ENCODE measurements at regions not wholly inside any gene's neighbourhood (a gene's known extent, or its start where the extent isn't known, plus 50 kb on each side); places are given as distances from the start of the nearest gene placed in this dataset.

DNA sequence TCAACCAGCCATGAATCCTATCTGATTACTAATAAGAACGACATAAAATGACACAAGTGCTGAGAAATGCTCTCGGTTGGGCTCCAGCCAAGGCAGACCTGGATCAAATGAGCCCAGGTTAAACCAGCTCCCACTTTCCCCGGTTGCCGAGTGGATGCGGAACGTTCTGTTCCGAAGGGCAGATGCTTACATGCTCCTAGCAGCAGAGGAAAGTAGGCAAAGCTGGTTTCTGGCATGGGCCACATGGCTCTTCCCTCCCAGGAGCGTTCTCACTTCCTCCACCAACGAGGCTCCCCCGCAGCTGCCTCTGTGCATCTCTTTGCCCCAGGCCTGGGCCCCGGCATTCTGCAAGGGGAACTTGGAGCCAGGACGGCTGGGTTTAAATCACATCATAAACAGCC is 61.8 kb upstream of the SDK1 start:
- Mint-ChIP-seq H3K9me3 (ENCODE audit: unreplicated experiment) (peaks cover 9% of the 10 kb centered on the region), H3K36me3 (ENCODE audit: unreplicated experiment) (peaks cover 28% of the 10 kb centered on the region)

DNA sequence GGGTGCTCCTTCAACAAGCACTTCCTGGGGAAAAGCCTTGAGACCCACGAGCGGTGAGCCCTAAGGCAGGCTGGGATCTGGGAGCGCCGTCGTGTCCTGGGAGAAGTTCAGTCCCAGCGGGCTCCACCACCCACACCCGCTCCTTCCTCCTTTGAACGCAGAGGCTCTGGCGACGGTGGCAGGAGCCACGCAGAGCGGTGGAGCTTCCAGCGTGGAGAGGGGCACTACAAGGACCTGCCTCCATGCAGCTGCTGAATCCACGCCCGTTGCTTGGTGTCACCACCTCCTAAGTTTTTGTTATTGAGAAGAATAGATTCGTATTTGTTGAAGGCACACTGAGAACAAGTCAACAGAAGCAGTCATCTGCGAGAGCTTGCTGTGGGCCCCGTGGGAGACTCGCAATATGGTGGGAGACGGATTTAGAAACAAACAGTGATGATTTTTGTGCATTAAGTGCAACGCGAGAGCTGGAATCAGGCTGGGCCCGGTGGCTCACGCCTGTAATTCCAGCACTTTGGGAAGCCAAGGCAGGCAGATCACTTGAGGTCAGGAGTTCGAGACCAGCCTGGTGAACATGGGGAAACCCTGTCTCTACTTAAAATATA is 60.1 kb upstream of the SDK1 start:
- H3K9me3 Mint-ChIP-seq (ENCODE audit: unreplicated experiment), result peaks cover 9% of the 10 kb centered on the region
- peak; percentile 35 for DNase-seq
- TF ChIP-seq, protein P1, sequence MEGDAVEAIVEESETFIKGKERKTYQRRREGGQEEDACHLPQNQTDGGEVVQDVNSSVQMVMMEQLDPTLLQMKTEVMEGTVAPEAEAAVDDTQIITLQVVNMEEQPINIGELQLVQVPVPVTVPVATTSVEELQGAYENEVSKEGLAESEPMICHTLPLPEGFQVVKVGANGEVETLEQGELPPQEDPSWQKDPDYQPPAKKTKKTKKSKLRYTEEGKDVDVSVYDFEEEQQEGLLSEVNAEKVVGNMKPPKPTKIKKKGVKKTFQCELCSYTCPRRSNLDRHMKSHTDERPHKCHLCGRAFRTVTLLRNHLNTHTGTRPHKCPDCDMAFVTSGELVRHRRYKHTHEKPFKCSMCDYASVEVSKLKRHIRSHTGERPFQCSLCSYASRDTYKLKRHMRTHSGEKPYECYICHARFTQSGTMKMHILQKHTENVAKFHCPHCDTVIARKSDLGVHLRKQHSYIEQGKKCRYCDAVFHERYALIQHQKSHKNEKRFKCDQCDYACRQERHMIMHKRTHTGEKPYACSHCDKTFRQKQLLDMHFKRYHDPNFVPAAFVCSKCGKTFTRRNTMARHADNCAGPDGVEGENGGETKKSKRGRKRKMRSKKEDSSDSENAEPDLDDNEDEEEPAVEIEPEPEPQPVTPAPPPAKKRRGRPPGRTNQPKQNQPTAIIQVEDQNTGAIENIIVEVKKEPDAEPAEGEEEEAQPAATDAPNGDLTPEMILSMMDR (IDR thresholded peaks at IDR 0.05; ENCODE audit: partially characterized antibody, unreplicated experiment), result no peak
- peak overlapping the region; percentile 5 for H3K4me3 Mint-ChIP-seq (ENCODE audit: unreplicated experiment)
- H3K4me1 Mint-ChIP-seq (ENCODE audit: low read depth, unreplicated experiment), result peaks cover 38% of the 10 kb centered on the region
- H3K27me3 Mint-ChIP-seq (ENCODE audit: unreplicated experiment), result peaks cover 5% of the 10 kb centered on the region
- H3K27ac Mint-ChIP-seq (ENCODE audit: unreplicated experiment), result peak overlapping the region; percentile 75
- peaks cover 17% of the 10 kb centered on the region for H3K36me3 Mint-ChIP-seq (ENCODE audit: unreplicated experiment)

More for the DNA sequence above, 61.8 kb upstream of the SDK1 start:
- Mint-ChIP-seq H3K27me3 (ENCODE audit: unreplicated experiment) (peaks cover 4% of the 10 kb centered on the region), H3K4me3 (ENCODE audit: unreplicated experiment) (no peak overlapping the region), H3K4me1 (ENCODE audit: low read depth, unreplicated experiment) (peaks cover 22% of the 10 kb centered on the region), H3K27ac (ENCODE audit: unreplicated experiment) (no peak overlapping the region)
- no peak for DNase-seq
- TF ChIP-seq, protein P1 (IDR thresholded peaks at IDR 0.05; ENCODE audit: partially characterized antibody, unreplicated experiment), result no peak

DNA sequence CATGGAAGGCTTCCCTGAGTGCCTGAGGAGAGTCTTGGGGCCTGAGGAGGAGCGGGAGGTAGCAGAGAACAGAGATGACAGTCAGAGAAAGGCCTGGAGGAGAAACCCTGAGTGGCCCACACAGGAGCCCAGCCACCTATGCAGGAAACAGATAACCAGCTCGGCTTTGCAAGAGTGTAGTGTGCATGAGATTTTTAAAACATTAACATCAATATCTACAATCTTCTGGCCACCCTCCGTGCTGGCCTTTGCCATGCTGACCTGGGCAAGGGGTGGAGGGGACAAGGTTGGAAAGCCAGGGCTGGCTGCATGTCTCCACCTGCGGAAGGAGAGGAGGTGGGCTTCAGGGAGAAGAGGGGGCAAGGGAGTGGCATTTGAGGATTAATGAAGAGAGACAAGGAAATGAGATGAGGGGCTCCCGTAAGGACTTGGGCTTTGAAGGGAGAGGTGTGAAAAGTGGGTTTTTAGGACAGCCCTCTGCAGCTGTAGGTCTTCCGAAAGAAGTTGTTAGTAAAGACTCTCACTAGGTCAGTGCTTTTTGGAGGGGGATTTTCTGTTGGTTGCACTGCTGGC is 59.3 kb upstream of the SDK1 start:
- TF ChIP-seq, protein P1 (IDR thresholded peaks at IDR 0.05; ENCODE audit: partially characterized antibody, unreplicated experiment), result no peak
- Mint-ChIP-seq H3K27ac (ENCODE audit: unreplicated experiment) (peak overlapping the region; percentile 78), H3K27me3 (ENCODE audit: unreplicated experiment) (peaks cover 10% of the 10 kb centered on the region), H3K36me3 (ENCODE audit: unreplicated experiment) (peaks cover 17% of the 10 kb centered on the region), H3K9me3 (ENCODE audit: unreplicated experiment) (peaks cover 15% of the 10 kb centered on the region), H3K4me1 (ENCODE audit: low read depth, unreplicated experiment) (peaks cover 44% of the 10 kb centered on the region), H3K4me3 (ENCODE audit: unreplicated experiment) (no peak overlapping the region)
- no peak for DNase-seq

DNA sequence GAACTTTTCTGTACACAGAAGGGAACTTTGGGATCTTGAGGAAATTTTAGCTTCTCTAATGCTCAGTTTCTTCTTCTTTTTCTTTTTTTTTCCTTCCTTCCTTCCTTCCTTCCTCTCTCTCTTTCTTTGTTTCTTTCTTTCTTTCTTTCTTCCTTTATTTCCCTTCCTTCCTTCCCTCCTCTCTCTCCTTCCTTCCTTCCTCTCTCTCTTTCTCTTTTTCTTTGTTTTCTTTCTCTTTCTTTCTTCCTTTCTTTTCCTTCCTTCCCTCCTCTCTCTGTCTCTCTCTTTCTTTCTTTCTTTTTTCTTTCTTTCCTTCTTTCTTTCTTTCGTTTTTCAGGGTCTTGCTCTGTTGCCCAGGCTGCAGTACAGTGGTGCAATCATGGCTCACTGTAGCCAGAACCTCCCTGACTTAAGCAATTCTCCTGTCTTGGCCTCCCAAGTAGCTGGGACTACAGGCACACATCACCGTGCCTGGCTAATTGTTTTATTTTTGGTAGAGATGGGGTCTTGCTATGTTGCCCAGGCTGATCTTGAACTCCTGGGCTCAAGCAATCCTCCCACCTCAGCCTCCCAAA is 58.6 kb upstream of the SDK1 start:
- Mint-ChIP-seq H3K4me3 (ENCODE audit: unreplicated experiment) (no peak overlapping the region), H3K4me1 (ENCODE audit: low read depth, unreplicated experiment) (peaks cover 49% of the 10 kb centered on the region), H3K36me3 (ENCODE audit: unreplicated experiment) (peaks cover 17% of the 10 kb centered on the region), H3K27me3 (ENCODE audit: unreplicated experiment) (peaks cover 10% of the 10 kb centered on the region), H3K27ac (ENCODE audit: unreplicated experiment) (peak overlapping the region; percentile 67), H3K9me3 (ENCODE audit: unreplicated experiment) (peaks cover 15% of the 10 kb centered on the region)
- TF ChIP-seq, protein P1 (IDR thresholded peaks at IDR 0.05; ENCODE audit: partially characterized antibody, unreplicated experiment), result no peak
- no peak for DNase-seq

DNA sequence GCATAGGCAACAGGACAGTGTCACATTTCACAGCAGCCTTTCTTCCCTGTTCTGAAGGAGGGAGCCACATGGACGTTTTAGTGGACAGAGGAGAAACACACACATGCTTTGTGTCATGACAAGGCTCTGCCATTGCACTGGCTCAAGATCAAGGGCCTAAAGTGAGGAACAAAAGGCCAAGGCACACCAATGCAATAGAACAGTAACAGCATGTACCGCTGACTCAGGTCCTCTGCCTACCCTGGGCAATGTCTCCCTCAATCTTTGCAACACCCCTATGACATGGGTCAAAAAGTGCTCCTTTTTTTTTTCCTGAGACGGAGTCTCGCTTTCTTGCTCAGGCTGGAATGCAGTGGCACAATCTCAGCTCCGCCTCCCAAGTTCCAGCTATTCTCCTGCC is 57.8 kb upstream of the SDK1 start:
- TF ChIP-seq, protein P1 (IDR thresholded peaks at IDR 0.05; ENCODE audit: partially characterized antibody, unreplicated experiment), result no peak
- H3K36me3 Mint-ChIP-seq (ENCODE audit: unreplicated experiment), result peaks cover 10% of the 10 kb centered on the region
- no peak for DNase-seq
- H3K9me3 Mint-ChIP-seq (ENCODE audit: unreplicated experiment), result peaks cover 15% of the 10 kb centered on the region
- H3K27ac Mint-ChIP-seq (ENCODE audit: unreplicated experiment), result peak overlapping the region; percentile 59
- H3K4me1 Mint-ChIP-seq (ENCODE audit: low read depth, unreplicated experiment), result peaks cover 49% of the 10 kb centered on the region
- peaks cover 10% of the 10 kb centered on the region for H3K27me3 Mint-ChIP-seq (ENCODE audit: unreplicated experiment)
- H3K4me3 Mint-ChIP-seq (ENCODE audit: unreplicated experiment), result no peak overlapping the region
